BE2C (cell line): ENCODE measurements at regions not wholly inside any gene's neighbourhood (a gene's known extent, or its start where the extent isn't known, plus 50 kb on each side); places are given as distances from the start of the nearest gene placed in this dataset.

Source experiments
- DNase-seq: peaks from one replicate; pipeline ENCODE4 v3.0.0-alpha.2; 2020
- H3K27me3 ChIP-seq: fragments of 250-450 bp; sonication (Bioruptor Pico); 2 replicates; pipeline ENCODE4 v1.5.1; 2020; ENCODE audit warnings: mild to moderate bottlenecking
- H3K36me3 ChIP-seq: fragments of 250-450 bp; sonication (Bioruptor Pico); 2 replicates; pipeline ENCODE4 v1.5.1; 2020; ENCODE audit warnings: mild to moderate bottlenecking
- H3K4me1 ChIP-seq: fragments of 250-450 bp; sonication (Bioruptor Pico); 2 replicates; pipeline ENCODE4 v1.5.1; 2020
- H3K4me3 ChIP-seq: 2 replicates; pipeline ENCODE4 v1.5.1; 2011; ENCODE audit warnings: low read depth, low read length
- H3K9me3 ChIP-seq: fragments of 250-450 bp; sonication (Bioruptor Pico); 2 replicates; pipeline ENCODE4 v1.5.1; 2020
- CTCF ChIP-seq: IDR thresholded peaks from 2 replicates; pipeline ENCODE4 v1.5.1; 2012; ENCODE audit warnings: mild to moderate bottlenecking, low read depth, low read length

- Histone ChIP-seq H3K27me3 (no peaks in the 10 kb centered on the region; the same call in 1 of the 2 replicates), H3K4me1 (no peaks in the 10 kb centered on the region), H3K4me3 (no peak overlapping the region), H3K36me3 (no peaks in the 10 kb centered on the region; the same call in 1 of the 2 replicates), H3K9me3 (no peaks in the 10 kb centered on the region)
- DNase-seq, result no peak
- no peak for TF ChIP-seq CTCF
These were observed 93.7 kb downstream of the ELAPOR2 start for GRCh38 chr7:86965727-86966120.

GRCh38 chr7:86964973-86965726 lies 94.3 kb downstream of the ELAPOR2 start:
- H3K9me3 ChIP-seq, result no peaks in the 10 kb centered on the region
- DNase-seq, result no peak
- no peak for TF ChIP-seq CTCF
- no peaks in the 10 kb centered on the region; the same call in 1 of the 2 replicates for H3K36me3 ChIP-seq
- H3K27me3 ChIP-seq, result no peaks in the 10 kb centered on the region; the same call in 1 of the 2 replicates
- H3K4me1 ChIP-seq, result no peaks in the 10 kb centered on the region
- no peak overlapping the region for H3K4me3 ChIP-seq

- Histone ChIP-seq H3K4me1 (no peaks in the 10 kb centered on the region), H3K36me3 (no peaks in the 10 kb centered on the region), H3K9me3 (no peaks in the 10 kb centered on the region), H3K27me3 (no peaks in the 10 kb centered on the region; the same call in 1 of the 2 replicates), H3K4me3 (no peak overlapping the region)
- TF ChIP-seq CTCF, result no peak
- DNase-seq, result no peak
These were observed 95.7 kb downstream of the ELAPOR2 start for GRCh38 chr7:86963599-86964230.

- Histone ChIP-seq H3K4me1 (no peaks in the 10 kb centered on the region), H3K36me3 (no peaks in the 10 kb centered on the region), H3K4me3 (no peak overlapping the region), H3K27me3 (no peaks in the 10 kb centered on the region; the same call in 1 of the 2 replicates), H3K9me3 (no peaks in the 10 kb centered on the region)
- TF ChIP-seq CTCF, result no peak
- DNase-seq, result no peak
These were observed 96.8 kb downstream of the ELAPOR2 start for GRCh38 chr7:86962623-86963022.

GRCh38 chr7:86961686-86962085 lies 97.8 kb downstream of the ELAPOR2 start:
- Histone ChIP-seq H3K4me1 (no peaks in the 10 kb centered on the region), H3K4me3 (no peak overlapping the region), H3K9me3 (no peaks in the 10 kb centered on the region), H3K27me3 (no peaks in the 10 kb centered on the region; the same call in 1 of the 2 replicates), H3K36me3 (no peaks in the 10 kb centered on the region)
- no peak for TF ChIP-seq CTCF
- DNase-seq, result no peak

- Histone ChIP-seq H3K4me3 (no peak overlapping the region), H3K4me1 (no peaks in the 10 kb centered on the region), H3K36me3 (no peaks in the 10 kb centered on the region), H3K9me3 (no peaks in the 10 kb centered on the region), H3K27me3 (0 out of 2 replicates have a peak, but pooled peaks cover 3% of the 10 kb centered on the region)
- TF ChIP-seq CTCF, result no peak
- no peak for DNase-seq
These were observed 101.1 kb downstream of the ELAPOR2 start for GRCh38 chr7:86958380-86958779.
